Large intestine (tissue), 3 donors: ENCODE measurements at regions not wholly inside any gene's neighbourhood (a gene's known extent, or its start where the extent isn't known, plus 50 kb on each side); places are given as distances from the start of the nearest gene placed in this dataset.

Experiments used
- DNase-seq, 2 donors: peaks; one replicate each; pipeline versions ENCODE4 v3.0.0 to v3.0.0-alpha.2; 2013
- H3K27ac ChIP-seq: one replicate; pipeline ENCODE4 v1.5.1; 2013; ENCODE audit warnings: low read length
- H3K27me3 ChIP-seq: 2 replicates; pipeline ENCODE4 v1.6.1; 2013; ENCODE audit warnings: low read length; ENCODE audit not compliant: control insufficient read depth, insufficient read depth
- H3K36me3 ChIP-seq: 2 replicates; pipeline ENCODE4 v1.6.1; 2013; ENCODE audit warnings: low read length; ENCODE audit not compliant: control insufficient read depth, insufficient read depth
- H3K4me1 ChIP-seq: one replicate; pipeline ENCODE4 v1.6.1; 2013; ENCODE audit warnings: low read length; ENCODE audit not compliant: control insufficient read depth, insufficient read depth
- H3K4me3 ChIP-seq: one replicate; pipeline ENCODE4 v1.5.1; 2013; ENCODE audit warnings: low read length
- H3K9me3 ChIP-seq: one replicate; pipeline ENCODE4 v1.6.1; 2013; ENCODE audit warnings: mild to moderate bottlenecking, low read depth, low read length, moderate library complexity; ENCODE audit not compliant: control insufficient read depth
- WGBS: methylation state at CpG from one replicate; pipeline ENCODE4 v1.1.5; 2013; ENCODE audit warnings: low lambda C conversion rate; ENCODE audit not compliant: insufficient coverage; 5-methylcytosine and 5-hydroxymethylcytosine counted together

- no peak overlapping the region for H3K4me3 ChIP-seq
- no peaks in the 10 kb centered on the region for H3K36me3 ChIP-seq
- no peaks in the 10 kb centered on the region for H3K4me1 ChIP-seq
- no peak for DNase-seq
- 80% methylated on average over 1 of the region's 5 CpGs for WGBS
- no peaks in the 10 kb centered on the region for H3K27me3 ChIP-seq
- no peak overlapping the region for H3K27ac ChIP-seq
- no peaks in the 10 kb centered on the region for H3K9me3 ChIP-seq
These were observed 144.5 kb downstream of the MEX3B start for GRCh38 chr15:81901319-81901718.

DNA sequence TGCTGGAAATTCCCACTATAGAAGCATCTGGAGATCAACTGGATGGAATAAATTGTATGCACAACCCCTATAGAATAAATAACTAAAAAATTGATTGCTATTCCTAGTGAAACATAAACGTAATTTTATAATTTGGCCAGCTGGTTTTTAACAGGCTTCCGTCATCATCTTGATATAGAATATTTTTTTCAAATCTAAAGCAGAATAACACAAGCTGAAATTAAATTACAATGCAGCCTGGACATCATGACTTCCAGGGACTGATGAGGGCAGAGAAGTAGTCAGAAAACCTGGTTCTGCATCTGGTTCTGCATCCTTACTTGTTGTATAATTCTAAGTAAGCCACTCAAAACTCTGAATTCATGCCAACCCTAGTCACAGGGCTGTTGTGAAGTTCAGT, 146.1 kb downstream of the MEX3B start:
- Histone ChIP-seq H3K36me3 (no peaks in the 10 kb centered on the region), H3K9me3 (no peaks in the 10 kb centered on the region), H3K27me3 (no peaks in the 10 kb centered on the region), H3K27ac (no peak overlapping the region), H3K4me1 (no peaks in the 10 kb centered on the region), H3K4me3 (no peak overlapping the region)
- 100% methylated on average over 1 of the region's 2 CpGs for WGBS
- DNase-seq = no peak

- Histone ChIP-seq H3K27ac (no peak overlapping the region), H3K36me3 (no peaks in the 10 kb centered on the region), H3K4me3 (no peak overlapping the region), H3K4me1 (no peaks in the 10 kb centered on the region), H3K9me3 (no peaks in the 10 kb centered on the region), H3K27me3 (no peaks in the 10 kb centered on the region)
- DNase-seq = no peak
- 83% methylated on average over 1 of the region's 2 CpGs for WGBS
These were observed 146.8 kb downstream of the MEX3B start for GRCh38 chr15:81899024-81899423.

DNA sequence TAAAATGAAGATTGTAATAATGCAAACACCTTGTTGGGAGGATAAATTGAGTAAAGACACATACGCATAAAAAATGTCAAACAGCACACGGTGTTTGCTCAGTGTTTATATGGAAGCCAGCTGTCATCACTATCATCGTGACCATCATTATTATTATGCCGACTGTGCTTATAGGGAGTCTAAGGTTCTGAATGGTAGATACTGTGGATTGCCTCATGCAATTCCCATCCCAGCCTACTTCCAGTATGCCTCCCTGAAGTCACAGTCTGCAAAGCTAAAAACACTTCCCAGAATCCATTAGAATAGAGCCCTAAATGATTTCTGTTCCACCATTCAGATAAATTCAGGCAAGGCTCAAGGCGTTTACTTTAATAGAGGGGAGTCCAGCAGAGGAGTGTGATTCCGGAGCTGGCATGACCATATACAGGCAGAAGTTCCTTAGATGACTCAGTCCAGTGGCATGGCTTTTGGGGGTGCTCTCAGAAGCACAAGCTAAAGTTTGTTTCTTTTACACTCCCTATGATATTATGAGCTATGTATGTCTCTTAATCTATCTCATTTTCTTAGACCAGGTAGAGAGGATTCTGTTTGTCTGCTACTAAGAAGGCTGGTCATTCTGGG, 148.7 kb downstream of the MEX3B start:
- Histone ChIP-seq H3K27me3 (no peaks in the 10 kb centered on the region), H3K27ac (no peak overlapping the region), H3K9me3 (no peaks in the 10 kb centered on the region), H3K4me3 (no peak overlapping the region), H3K4me1 (no peaks in the 10 kb centered on the region), H3K36me3 (no peaks in the 10 kb centered on the region)
- 75% methylated on average over 2 of the region's 6 CpGs for WGBS
- no peak for DNase-seq

DNA sequence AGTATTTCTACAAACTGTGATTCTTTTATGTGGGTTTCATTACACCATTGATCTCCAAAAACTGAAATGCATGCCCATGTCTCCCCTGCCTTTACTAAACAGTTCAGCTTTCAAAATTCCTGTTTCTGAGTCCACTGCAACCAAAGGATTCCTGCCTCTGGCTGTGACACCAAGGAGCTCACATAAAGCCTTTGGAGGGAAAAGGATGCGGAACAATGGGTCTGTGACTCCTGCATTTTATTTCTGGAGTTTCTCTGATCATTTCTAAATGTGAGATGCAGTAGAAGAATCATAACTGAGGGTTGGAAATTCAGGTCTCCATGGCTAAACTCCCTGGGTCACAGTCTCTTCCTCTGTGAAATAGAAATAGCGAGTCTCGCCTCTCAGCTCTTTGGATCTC, 149.5 kb downstream of the MEX3B start:
- WGBS = no CpG with 5 or more reads among the region's 3 CpGs
- DNase-seq = no peak
- Histone ChIP-seq H3K36me3 (no peaks in the 10 kb centered on the region), H3K27me3 (no peaks in the 10 kb centered on the region), H3K9me3 (no peaks in the 10 kb centered on the region), H3K27ac (no peak overlapping the region), H3K4me1 (no peaks in the 10 kb centered on the region), H3K4me3 (no peak overlapping the region)

GRCh38 chr15:81895723-81896122, 150.1 kb downstream of the MEX3B start:
- H3K27ac ChIP-seq = no peak overlapping the region

GRCh38 chr15:81894061-81894460, 151.8 kb downstream of the MEX3B start:
- no peak overlapping the region for H3K4me3 ChIP-seq
- H3K4me1 ChIP-seq = no peaks in the 10 kb centered on the region
- no peaks in the 10 kb centered on the region for H3K9me3 ChIP-seq
- H3K36me3 ChIP-seq = no peaks in the 10 kb centered on the region
- H3K27me3 ChIP-seq = no peaks in the 10 kb centered on the region
- no peak overlapping the region for H3K27ac ChIP-seq
- WGBS = 100% methylated on average over 2 of the region's 3 CpGs
- DNase-seq = no peak

More at GRCh38 chr15:81895723-81896122, 150.1 kb downstream of the MEX3B start:
- DNase-seq = no peak
- Histone ChIP-seq H3K9me3 (no peaks in the 10 kb centered on the region), H3K36me3 (no peaks in the 10 kb centered on the region), H3K4me3 (no peak overlapping the region), H3K27me3 (no peaks in the 10 kb centered on the region), H3K4me1 (no peaks in the 10 kb centered on the region)
- WGBS = 100% methylated on average over 1 of the region's 2 CpGs

- peak in 1 of 2 donors; percentile 16 for DNase-seq
- Histone ChIP-seq H3K4me1 (no peaks in the 10 kb centered on the region), H3K9me3 (no peaks in the 10 kb centered on the region), H3K27me3 (no peaks in the 10 kb centered on the region), H3K27ac (no peak overlapping the region), H3K36me3 (no peaks in the 10 kb centered on the region), H3K4me3 (no peak overlapping the region)
- 29% methylated on average over 2 of the region's 4 CpGs for WGBS
These were observed 152.5 kb downstream of the MEX3B start for GRCh38 chr15:81893182-81893835.

GRCh38 chr15:81890496-81890895, 155.3 kb downstream of the MEX3B start:
- H3K36me3 ChIP-seq = no peaks in the 10 kb centered on the region
- no peak for DNase-seq
- H3K27ac ChIP-seq = no peak overlapping the region
- no peaks in the 10 kb centered on the region for H3K9me3 ChIP-seq
- no peak overlapping the region for H3K4me3 ChIP-seq
- no CpG with 5 or more reads among the region's 1 CpG for WGBS
- no peaks in the 10 kb centered on the region for H3K27me3 ChIP-seq
- H3K4me1 ChIP-seq = no peaks in the 10 kb centered on the region

- Histone ChIP-seq H3K4me1 (no peaks in the 10 kb centered on the region), H3K36me3 (no peaks in the 10 kb centered on the region), H3K27me3 (no peaks in the 10 kb centered on the region), H3K9me3 (no peaks in the 10 kb centered on the region), H3K27ac (no peak overlapping the region), H3K4me3 (no peak overlapping the region)
- DNase-seq = no peak
- no CpG with 5 or more reads among the region's 2 CpGs for WGBS
These were observed 156.3 kb downstream of the MEX3B start for GRCh38 chr15:81889485-81889881.
